Activated T-helper 1 cell treated with Interleukin-2 at 50 U/mL for 16 hours (primary cell): ENCODE measurements at regions not wholly inside any gene's neighbourhood (a gene's known extent, or its start where the extent isn't known, plus 50 kb on each side); places are given as distances from the start of the nearest gene placed in this dataset.
"Not testable (repeated sequence)": the region's sequence is repeated elsewhere in the genome, so short reads cannot be mapped to it uniquely, and the experiment has no call there.

Experiments
- DNase-seq: peaks from one replicate; pipeline ENCODE4 v3.0.0-alpha.2; 2020; ENCODE audit warnings: low read depth

DNA sequence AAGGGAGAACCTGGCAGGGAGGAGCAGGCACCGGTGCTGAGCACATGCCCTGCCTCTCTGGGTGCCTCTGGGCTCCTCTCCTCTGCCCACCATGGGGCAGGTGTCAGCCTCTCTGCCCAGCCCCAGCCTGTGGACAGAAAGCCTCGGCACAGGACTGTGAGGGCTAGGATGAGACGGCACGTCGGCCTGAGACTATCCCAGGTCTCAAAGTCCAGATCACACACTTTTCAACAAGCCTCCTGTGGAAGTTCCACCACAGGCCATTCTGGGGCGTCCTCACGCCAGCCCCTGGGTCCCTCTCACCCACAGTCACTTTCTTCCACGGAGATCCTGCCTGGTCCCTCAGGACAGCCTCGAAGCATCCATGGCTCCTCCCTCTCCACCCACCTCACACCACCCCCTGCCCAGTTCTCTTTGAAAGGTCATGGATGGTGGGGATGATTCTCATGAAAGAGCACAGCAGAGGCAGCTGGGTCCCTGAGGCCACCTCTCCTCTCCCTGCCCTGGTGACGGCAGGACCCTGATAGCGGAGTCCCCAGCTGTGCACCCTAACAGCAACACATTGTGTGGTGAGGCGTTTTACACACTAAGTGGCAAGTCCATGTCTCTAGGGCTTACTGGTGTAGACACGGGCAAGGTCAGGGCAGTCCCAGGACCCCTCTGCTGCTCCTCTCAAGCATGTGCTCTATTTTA is 569.4 kb upstream of the SALL3 start:
- no peak for DNase-seq

DNA sequence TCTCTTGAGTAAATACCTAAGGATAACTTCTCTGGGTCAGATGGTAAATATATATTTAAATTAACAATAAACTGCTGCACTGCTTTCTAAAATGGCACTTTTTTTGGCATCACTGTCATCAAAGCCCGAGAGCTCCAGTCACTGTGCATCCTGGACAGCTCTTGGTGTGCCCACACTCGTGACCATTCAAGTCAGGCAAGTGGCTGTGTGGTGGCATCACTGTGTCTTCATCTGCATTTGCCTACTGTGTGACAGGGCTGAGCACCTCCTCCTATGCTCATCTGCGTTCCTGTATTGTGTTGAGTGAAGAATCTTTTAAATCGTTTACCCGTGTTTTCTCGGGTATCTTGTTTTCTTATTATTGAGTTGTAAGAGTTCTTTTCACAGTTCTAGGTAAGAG is 568.1 kb upstream of the SALL3 start:
- no peak for DNase-seq

- no peak for DNase-seq
Observed at GRCh38 chr18:78414302-78414701, 565.3 kb upstream of the SALL3 start.

DNA sequence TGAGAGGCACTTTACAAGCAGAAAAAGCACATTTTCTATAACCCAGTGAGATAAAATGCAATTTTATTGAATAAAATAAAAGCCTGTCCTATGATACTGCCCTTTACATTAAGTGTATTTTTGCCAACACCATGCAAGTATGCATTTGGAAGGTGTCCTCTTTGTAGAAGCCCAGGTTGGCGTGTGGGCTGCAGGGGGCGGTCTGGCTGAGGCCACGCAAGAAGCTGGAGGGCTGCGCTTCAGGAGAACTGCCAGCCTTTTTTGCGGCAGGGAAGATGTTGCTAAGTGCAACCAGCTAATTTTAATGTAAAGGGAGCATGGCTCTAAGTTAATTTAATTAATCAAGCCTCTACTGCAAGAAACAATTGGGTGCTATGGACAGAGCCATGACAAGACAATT is 562.8 kb upstream of the SALL3 start:
- DNase-seq, result no peak

- no peak for DNase-seq
Observed at GRCh38 chr18:78418379-78418778, 561.2 kb upstream of the SALL3 start.

DNA sequence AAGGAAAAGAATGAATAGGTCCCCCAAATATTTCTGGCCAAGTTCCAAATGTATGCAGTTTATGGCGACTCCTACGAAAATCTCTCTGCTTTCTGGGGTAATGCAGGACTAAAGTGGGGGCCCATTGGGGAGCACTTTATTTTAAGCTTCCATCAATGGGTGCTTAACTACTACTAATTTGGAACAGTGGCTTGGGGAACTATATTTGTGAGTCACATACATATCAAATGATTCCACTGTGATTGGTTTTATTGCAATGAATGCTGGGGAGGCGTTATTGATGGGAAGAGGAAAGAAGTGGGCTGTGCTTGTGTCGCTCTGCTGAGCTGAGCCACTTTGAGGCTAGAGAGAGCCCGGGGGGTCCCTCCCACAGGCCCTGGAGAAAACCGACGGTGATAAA is 560.4 kb upstream of the SALL3 start:
- DNase-seq, result no peak

- no peak for DNase-seq
Observed at GRCh38 chr18:78420116-78420515, 559.5 kb upstream of the SALL3 start.

DNA sequence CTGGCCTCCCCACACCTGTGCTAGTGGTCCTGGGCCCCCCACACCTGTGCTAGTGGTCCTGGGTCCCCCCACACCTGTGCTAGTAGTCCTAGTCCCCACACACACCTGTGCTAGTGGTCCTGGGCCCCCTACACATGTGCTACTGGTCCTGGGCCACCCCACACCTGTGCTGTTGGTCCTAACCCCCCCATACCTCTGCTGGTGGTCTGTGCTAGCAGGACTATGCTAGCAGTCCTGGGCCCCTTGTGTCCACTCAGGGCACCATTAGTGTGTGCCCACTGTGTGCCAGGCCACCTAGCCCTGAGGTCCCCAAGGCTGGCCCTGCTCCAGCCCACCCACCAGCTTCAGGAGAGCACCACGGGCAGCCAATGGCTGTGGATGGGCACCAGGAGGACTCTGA is 558.2 kb upstream of the SALL3 start:
- no peak for DNase-seq

DNA sequence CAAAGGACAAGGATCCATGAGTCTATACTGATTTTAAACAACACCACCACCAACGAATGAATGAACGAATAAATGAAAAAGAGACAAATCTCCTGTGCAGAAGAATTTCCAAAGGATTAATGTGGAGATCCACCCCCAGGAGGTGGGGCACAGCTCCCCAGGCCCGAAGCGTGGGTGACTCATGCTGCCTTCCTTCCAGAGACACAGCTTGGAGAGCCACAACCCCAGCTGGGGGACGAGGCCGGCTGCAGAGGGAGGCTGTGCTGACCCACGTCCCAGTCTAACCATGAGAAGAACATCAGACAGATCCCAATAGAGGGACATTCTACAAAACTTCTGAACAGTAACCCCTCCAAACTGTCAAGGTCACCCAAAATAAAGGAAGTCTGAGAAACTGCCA is 557.3 kb upstream of the SALL3 start:
- no peak for DNase-seq

DNA sequence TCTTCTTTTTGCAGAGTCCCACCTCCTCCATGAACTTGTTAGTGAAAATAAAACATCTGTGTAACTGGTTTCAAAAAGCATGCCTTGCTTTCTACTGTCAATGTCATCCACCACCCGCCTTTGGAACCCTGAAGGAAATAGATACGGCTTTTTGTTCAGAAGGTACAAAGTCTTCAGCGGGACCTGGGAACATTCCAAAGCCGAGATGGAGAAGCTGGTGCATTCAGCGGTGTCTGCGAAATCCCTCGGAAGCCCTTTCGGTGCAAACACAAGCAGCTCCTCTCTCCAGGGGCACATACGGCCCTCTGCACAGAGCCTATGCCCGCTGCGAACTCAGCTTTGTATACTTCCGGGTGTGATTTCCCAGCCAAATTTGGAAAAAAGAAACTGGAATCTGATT is 555.8 kb upstream of the SALL3 start:
- no peak for DNase-seq

DNA sequence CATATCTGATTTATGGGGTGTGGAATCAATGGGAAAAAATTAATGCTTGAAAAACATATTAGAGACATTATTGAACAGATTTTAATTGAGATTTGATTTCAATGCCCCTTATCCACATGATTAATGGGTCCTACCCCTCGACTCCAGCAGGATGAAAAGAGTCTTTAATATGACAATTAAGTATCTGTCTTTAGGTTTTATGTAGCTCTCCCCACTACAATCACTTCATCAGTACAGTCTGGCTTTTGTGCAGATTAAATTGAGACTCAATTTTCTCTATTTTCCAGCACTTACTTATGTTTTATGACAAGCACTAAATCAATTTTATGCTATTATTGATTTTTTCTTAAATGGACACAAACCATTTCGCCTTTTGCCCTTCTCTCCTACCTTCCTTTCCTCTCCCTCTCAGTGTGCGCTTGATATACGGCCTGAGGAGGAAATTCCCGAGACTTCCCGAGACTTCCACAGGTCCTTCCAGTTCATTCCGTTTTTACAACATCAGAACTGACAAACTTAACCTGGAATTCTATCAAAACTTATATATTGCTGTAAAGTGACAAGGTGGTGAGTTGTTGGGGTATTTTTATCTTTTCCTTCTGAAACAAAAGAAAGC is 555.1 kb upstream of the SALL3 start:
- no peak for DNase-seq

DNA sequence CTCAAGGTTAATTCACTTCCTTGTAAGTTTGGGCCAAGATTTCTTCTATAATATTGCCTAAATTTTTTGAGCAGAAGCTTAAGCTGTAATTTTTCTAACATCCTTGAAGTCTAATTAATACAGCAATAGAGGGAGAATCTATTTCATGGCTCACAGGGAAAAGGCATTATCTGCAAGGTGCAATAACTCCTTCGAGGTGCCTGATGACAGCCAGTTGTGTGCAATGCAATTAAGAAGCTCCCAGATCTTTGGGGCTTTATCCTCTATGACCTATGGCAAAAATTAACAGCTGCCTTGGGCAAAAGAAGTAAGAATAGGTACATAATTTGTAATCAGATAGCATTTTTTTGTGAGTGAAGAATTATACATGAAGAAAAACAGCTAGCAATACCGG is 554.6 kb upstream of the SALL3 start:
- DNase-seq, result no peak

DNA sequence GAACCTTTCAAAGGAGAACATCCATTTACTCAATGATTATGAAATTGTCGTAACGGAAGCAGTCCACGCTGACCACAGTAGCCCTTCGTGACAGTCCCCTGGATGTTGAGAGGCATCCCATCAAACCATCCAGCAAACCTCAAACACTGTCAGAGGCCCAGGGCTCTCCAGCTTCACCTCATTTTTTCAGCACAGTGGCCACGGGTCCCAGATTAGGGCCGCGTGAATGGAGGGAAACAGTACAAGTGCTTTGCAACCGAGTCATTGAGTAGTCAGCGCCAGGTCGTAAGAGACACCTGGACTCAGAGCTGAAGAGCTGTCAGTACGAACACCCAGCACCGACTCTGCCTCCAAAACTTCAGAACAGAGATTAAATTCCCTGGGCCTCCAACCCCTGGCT is 552.5 kb upstream of the SALL3 start:
- no peak for DNase-seq

GRCh38 chr18:78429127-78430108 is 550.2 kb upstream of the SALL3 start:
- DNase-seq, result no peak

DNA sequence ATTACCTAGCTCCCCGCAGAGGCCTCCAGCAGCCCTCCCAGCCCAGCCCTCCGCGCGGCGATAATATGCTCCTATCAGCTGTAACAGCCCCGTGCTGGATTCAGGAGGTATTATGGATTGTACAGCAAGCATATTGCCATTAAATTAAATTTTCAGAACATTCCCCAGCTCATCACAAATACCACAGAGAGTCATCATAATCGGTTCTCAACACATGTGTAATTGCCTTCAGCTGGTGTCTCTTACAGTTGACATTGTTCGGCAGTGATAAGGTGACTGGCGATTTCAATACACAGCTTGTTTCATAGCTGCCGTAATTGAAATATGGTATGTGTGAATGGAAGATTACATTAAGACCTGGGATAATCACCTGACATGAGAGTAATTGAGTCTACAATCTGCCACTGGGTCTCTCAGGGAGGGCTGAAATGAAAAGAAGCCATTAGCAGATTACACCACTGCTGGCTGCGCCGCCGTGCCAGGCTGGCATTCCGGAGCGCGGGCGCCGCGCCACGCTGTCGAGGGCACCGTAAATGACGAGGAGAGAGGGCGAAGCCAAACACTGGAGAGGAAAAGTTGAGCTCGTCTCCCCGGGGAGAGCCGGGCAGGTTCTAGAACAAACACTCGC is 549.4 kb upstream of the SALL3 start:
- DNase-seq, result no peak

DNA sequence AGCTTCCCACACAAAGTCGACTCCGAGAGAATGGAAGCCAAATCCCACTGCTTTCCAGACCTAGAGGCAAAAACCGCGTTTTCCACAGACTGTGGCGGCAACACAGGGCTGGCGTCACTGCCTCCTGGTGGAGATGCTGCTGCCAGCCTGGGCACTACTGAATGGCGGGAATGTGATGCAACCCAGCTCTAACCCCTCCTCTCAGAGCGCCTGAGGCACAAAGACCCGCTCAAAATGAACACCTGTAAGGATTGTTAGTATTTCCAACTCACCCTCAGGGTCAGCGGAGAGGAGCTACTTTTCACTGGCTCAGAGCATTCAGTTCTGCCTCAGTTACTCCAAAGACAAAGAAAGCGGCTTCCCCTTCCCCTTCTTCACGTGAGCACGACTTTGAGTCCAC is 548.0 kb upstream of the SALL3 start:
- no peak for DNase-seq

- no peak for DNase-seq
Observed at GRCh38 chr18:78433562-78433961, 546.1 kb upstream of the SALL3 start.

GRCh38 chr18:78436110-78436509 is 543.5 kb upstream of the SALL3 start:
- DNase-seq, result no peak

GRCh38 chr18:78438235-78438634 is 541.4 kb upstream of the SALL3 start:
- not testable (repeated sequence) for DNase-seq

GRCh38 chr18:78445880-78446279 is 533.7 kb upstream of the SALL3 start:
- DNase-seq, result no peak

DNA sequence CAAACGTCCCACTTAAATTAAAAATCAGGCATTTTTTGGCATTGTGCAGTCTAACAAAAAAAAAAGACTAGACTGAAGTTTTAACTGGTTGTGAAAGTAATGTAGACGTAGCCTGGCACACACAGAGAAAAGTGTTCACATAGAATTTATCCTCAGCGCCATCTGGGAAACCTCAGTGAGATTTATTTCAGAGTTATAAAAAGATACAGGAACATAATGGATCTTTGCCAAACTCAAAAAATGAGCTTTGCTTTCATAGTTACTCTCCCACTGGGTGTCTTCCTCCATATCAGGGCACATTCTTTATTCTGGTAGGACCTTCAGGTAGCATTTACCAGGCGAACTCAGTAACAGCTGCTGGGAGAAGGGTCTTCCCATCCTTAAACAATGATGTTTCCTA is 532.4 kb upstream of the SALL3 start:
- no peak for DNase-seq

- no peak for DNase-seq
Observed at GRCh38 chr18:78448106-78448505, 531.5 kb upstream of the SALL3 start.

GRCh38 chr18:78448591-78448990 is 531.0 kb upstream of the SALL3 start:
- no peak for DNase-seq
